HFFc6 (cell line): ENCODE measurements at regions not wholly inside any gene's neighbourhood (a gene's known extent, or its start where the extent isn't known, plus 50 kb on each side); places are given as distances from the start of the nearest gene placed in this dataset.

ENCODE experiments used
- DNase-seq: peaks from one replicate; pipeline ENCODE4 v3.0.0-alpha.2; 2018
- H3K27ac Mint-ChIP-seq: 2 replicates; pipeline ENCODE4 v1.8.0; 2020; ENCODE audit warnings: mild to moderate bottlenecking, mixed read lengths
- H3K27me3 Mint-ChIP-seq: 2 replicates; pipeline ENCODE4 v1.8.0; 2021; ENCODE audit warnings: mild to moderate bottlenecking, moderate library complexity, mixed read lengths; ENCODE audit not compliant: insufficient read depth
- H3K36me3 Mint-ChIP-seq: 2 replicates; pipeline ENCODE4 v1.8.0; 2021; ENCODE audit warnings: low read depth, mixed read lengths
- H3K4me1 Mint-ChIP-seq: 2 replicates; pipeline ENCODE4 v1.8.0; 2020; ENCODE audit warnings: low read depth, mixed read lengths
- H3K4me3 Mint-ChIP-seq: 2 replicates; pipeline ENCODE4 v1.8.0; 2020; ENCODE audit warnings: mild to moderate bottlenecking, moderate library complexity, mixed read lengths
- H3K9me3 Mint-ChIP-seq: 2 replicates; pipeline ENCODE4 v1.8.0; 2020; ENCODE audit warnings: mild to moderate bottlenecking, mixed read lengths
- CTCF ChIP-seq: fragments of 200-600 bp; sonication (generic); IDR thresholded peaks from 2 replicates; pipeline ENCODE4 v1.5.0; 2021; ENCODE audit warnings: antibody characterized with exemption, mild to moderate bottlenecking

- H3K36me3 Mint-ChIP-seq, result no peaks in the 10 kb centered on the region
- H3K27ac Mint-ChIP-seq, result no peak overlapping the region
- DNase-seq, result no peak
- H3K4me1 Mint-ChIP-seq, result no peaks in the 10 kb centered on the region
- no peak for TF ChIP-seq CTCF
- no peaks in the 10 kb centered on the region for H3K27me3 Mint-ChIP-seq
- no peak overlapping the region for H3K4me3 Mint-ChIP-seq
- H3K9me3 Mint-ChIP-seq, result peaks cover 29% of the 10 kb centered on the region
Measured at GRCh38 chr2:192886636-192887035, 691.9 kb upstream of the TMEFF2 start.

DNA sequence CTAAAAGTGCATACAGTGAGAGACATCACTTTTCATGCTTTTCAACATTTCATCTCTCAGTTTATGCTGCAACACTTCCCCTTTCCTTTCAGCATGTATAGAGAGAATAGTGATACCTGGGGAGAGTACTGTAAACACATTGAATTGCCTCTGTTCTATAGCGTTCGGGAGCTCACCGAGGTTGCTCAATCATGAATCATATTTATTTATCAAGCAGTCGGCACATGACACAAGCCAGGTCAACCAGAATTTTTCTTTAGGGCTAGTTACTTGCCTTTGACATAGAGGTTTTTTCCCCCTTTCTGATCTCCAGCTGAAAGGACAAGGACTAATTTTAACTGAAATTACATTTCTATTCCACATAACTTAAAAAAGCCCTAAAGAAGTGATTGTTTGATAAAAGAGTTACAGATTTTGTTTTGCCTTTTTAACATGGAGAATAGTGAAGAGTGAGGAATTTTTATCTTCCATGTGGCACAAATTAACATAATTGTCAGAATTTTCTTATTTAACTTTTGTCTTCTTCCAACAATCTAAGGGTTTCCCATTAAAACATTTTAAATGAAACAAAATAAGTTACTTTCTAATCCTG lies 690.9 kb upstream of the TMEFF2 start:
- no peak for DNase-seq
- no peaks in the 10 kb centered on the region for H3K4me1 Mint-ChIP-seq
- H3K9me3 Mint-ChIP-seq, result peaks cover 29% of the 10 kb centered on the region
- H3K4me3 Mint-ChIP-seq, result no peak overlapping the region
- no peak overlapping the region for H3K27ac Mint-ChIP-seq
- H3K27me3 Mint-ChIP-seq, result no peaks in the 10 kb centered on the region
- TF ChIP-seq CTCF, result no peak
- no peaks in the 10 kb centered on the region for H3K36me3 Mint-ChIP-seq

GRCh38 chr2:192877159-192877558 lies 682.4 kb upstream of the TMEFF2 start:
- Mint-ChIP-seq H3K27ac (no peak overlapping the region), H3K4me1 (no peaks in the 10 kb centered on the region), H3K9me3 (peaks cover 15% of the 10 kb centered on the region), H3K36me3 (no peaks in the 10 kb centered on the region), H3K27me3 (no peaks in the 10 kb centered on the region), H3K4me3 (no peak overlapping the region)
- no peak for DNase-seq
- TF ChIP-seq CTCF, result no peak

DNA sequence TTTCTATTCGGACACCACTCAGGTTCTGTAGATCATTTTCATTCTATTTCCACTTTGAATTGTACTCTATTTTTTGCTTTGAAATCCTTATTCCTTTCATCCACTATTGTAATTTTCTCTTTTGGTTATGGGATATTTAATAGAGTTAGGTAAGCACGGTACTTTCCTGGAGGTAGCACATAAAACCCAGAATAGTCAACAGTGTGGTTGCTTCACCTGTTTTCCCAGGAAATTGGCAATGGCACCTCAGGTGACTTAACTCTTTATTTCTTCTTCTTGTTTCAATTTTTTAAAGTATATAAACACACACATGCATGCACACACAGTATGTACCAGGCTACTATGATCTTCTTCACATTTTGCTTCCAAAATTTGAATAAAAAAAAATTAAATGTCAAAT lies 682.0 kb upstream of the TMEFF2 start:
- H3K9me3 Mint-ChIP-seq, result peaks cover 19% of the 10 kb centered on the region
- no peaks in the 10 kb centered on the region for H3K27me3 Mint-ChIP-seq
- H3K4me1 Mint-ChIP-seq, result no peaks in the 10 kb centered on the region
- no peaks in the 10 kb centered on the region for H3K36me3 Mint-ChIP-seq
- H3K4me3 Mint-ChIP-seq, result no peak overlapping the region
- no peak overlapping the region for H3K27ac Mint-ChIP-seq
- no peak for TF ChIP-seq CTCF
- DNase-seq, result no peak

DNA sequence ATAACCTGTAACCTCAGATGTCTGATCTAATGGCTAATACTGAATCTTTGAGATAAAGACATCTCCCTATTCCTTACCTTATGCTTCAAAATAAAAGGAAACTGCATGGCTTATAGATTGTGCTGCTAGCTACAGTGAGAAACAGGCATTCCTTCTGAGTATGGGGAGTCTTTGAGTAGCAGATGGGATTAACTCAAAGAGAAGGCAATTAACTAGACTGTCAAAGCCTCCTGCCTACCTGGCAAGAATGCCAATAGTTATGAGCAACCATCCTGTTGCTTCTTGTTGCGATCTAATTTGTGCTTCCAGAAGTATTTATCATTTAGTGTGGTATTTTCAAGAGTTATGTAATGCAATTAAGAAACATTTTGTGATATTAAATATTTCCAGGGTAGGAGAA lies 660.0 kb upstream of the TMEFF2 start:
- Mint-ChIP-seq H3K4me1 (no peaks in the 10 kb centered on the region), H3K27ac (no peak overlapping the region), H3K27me3 (no peaks in the 10 kb centered on the region), H3K36me3 (no peaks in the 10 kb centered on the region), H3K4me3 (no peak overlapping the region), H3K9me3 (peaks cover 15% of the 10 kb centered on the region)
- DNase-seq, result no peak
- no peak for TF ChIP-seq CTCF

GRCh38 chr2:192854031-192854430 lies 659.3 kb upstream of the TMEFF2 start:
- Mint-ChIP-seq H3K27me3 (no peaks in the 10 kb centered on the region), H3K36me3 (no peaks in the 10 kb centered on the region), H3K27ac (no peak overlapping the region), H3K9me3 (peaks cover 16% of the 10 kb centered on the region), H3K4me3 (no peak overlapping the region), H3K4me1 (no peaks in the 10 kb centered on the region)
- DNase-seq, result no peak
- no peak for TF ChIP-seq CTCF
